ENCODE measurements at regions not wholly inside any gene's neighbourhood (a gene's known extent, or its start where the extent isn't known, plus 50 kb on each side); places are given as distances from the start of the nearest gene placed in this dataset.

GRCh38 chr10:56586461-56586891 lies 225.4 kb upstream of the ZWINT start:
- TF ChIP-seq CTCF (conservative IDR thresholded peaks at IDR 0.05; ENCODE audit: low read length) (no peak), EZH2phosphoT487 (IDR thresholded peaks at IDR 0.05; ENCODE audit: borderline replicate concordance, low read depth, low read length) (no peak)
